Mucosa of rectum (tissue), 2 donors: ENCODE measurements at regions not wholly inside any gene's neighbourhood (a gene's known extent, or its start where the extent isn't known, plus 50 kb on each side); places are given as distances from the start of the nearest gene placed in this dataset.

Source experiments
- H3K27ac ChIP-seq, 2 donors: one replicate each; pipeline ENCODE4 v1.7.0; 2013; ENCODE audit warnings: inconsistent platforms in 2 of 2, low read depth in 2 of 2, low read length in 2 of 2
- H3K27me3 ChIP-seq, 2 donors: one replicate each; pipeline ENCODE4 v1.7.0; 2013; ENCODE audit warnings: low read length in 2 of 2; ENCODE audit not compliant: control insufficient read depth in 2 of 2, insufficient read depth in 2 of 2
- H3K36me3 ChIP-seq, 2 donors: one replicate each; pipeline ENCODE4 v1.7.0; 2013; ENCODE audit warnings: low read length in 2 of 2; ENCODE audit not compliant: control insufficient read depth in 2 of 2, insufficient read depth in 2 of 2
- H3K4me1 ChIP-seq, 2 donors: one replicate each; pipeline ENCODE4 v1.7.0; 2013; ENCODE audit warnings: low read length in 2 of 2, mild to moderate bottlenecking in 1 of 2; ENCODE audit not compliant: control insufficient read depth in 2 of 2, insufficient read depth in 2 of 2
- H3K4me3 ChIP-seq, 2 donors: one replicate each; pipeline ENCODE4 v1.7.0; 2013; ENCODE audit warnings: low read length in 2 of 2
- H3K9ac ChIP-seq, 2 donors: one replicate each; pipeline ENCODE4 v1.7.0; 2013; ENCODE audit warnings: low read length in 2 of 2, low read depth in 1 of 2, mild to moderate bottlenecking in 1 of 2
- H3K9me3 ChIP-seq, 2 donors: one replicate each; pipeline ENCODE4 v1.7.0; 2013; ENCODE audit warnings: low read length in 2 of 2; ENCODE audit not compliant: control insufficient read depth in 2 of 2
- donor health status: healthy.
- donor health status: Normal muscosa, but diverticular disease.

GRCh38 chrX:39766855-39767254 is 330.9 kb downstream of the BCOR start:
- no peak overlapping the region for H3K4me3 ChIP-seq
- no peak overlapping the region for H3K27ac ChIP-seq
- H3K9ac ChIP-seq, result no peak overlapping the region
- H3K36me3 ChIP-seq, result no peaks in the 10 kb centered on the region
- H3K4me1 ChIP-seq, result peaks cover 0 to 2% of the 10 kb centered on the region in 2 donors
- no peaks in the 10 kb centered on the region for H3K9me3 ChIP-seq
- peaks cover 0 to 6% of the 10 kb centered on the region in 2 donors for H3K27me3 ChIP-seq

GRCh38 chrX:39767446-39767845 is 330.3 kb downstream of the BCOR start:
- no peak overlapping the region for H3K9ac ChIP-seq
- peaks cover 0 to 6% of the 10 kb centered on the region in 2 donors for H3K27me3 ChIP-seq
- peaks cover 3 to 4% of the 10 kb centered on the region in 2 donors for H3K4me1 ChIP-seq
- no peaks in the 10 kb centered on the region for H3K9me3 ChIP-seq
- H3K4me3 ChIP-seq, result no peak overlapping the region
- H3K36me3 ChIP-seq, result no peaks in the 10 kb centered on the region
- no peak overlapping the region for H3K27ac ChIP-seq

GRCh38 chrX:39769748-39770147 is 328.0 kb downstream of the BCOR start:
- H3K4me1 ChIP-seq, result peaks cover 4 to 5% of the 10 kb centered on the region in 2 donors
- H3K36me3 ChIP-seq, result no peaks in the 10 kb centered on the region
- H3K9ac ChIP-seq, result no peak overlapping the region
- no peak overlapping the region for H3K27ac ChIP-seq
- no peak overlapping the region for H3K4me3 ChIP-seq
- no peaks in the 10 kb centered on the region for H3K9me3 ChIP-seq
- H3K27me3 ChIP-seq, result peaks cover 4 to 10% of the 10 kb centered on the region in 2 donors

GRCh38 chrX:39771089-39771488 is 326.7 kb downstream of the BCOR start:
- Histone ChIP-seq H3K36me3 (no peaks in the 10 kb centered on the region), H3K4me3 (no peak overlapping the region), H3K4me1 (peaks cover 4 to 5% of the 10 kb centered on the region in 2 donors), H3K27me3 (peaks cover 4 to 7% of the 10 kb centered on the region in 2 donors), H3K9ac (no peak overlapping the region), H3K9me3 (no peaks in the 10 kb centered on the region), H3K27ac (no peak overlapping the region)

GRCh38 chrX:39772057-39772832 is 325.5 kb downstream of the BCOR start:
- Histone ChIP-seq H3K36me3 (no peaks in the 10 kb centered on the region), H3K27ac (peak overlapping the region; percentile 4 to 56), H3K9ac (no peak overlapping the region), H3K9me3 (no peaks in the 10 kb centered on the region), H3K4me3 (no peak overlapping the region), H3K27me3 (peaks cover 4 to 7% of the 10 kb centered on the region in 2 donors), H3K4me1 (peaks cover 3 to 4% of the 10 kb centered on the region in 2 donors)

GRCh38 chrX:39773150-39773549 is 324.6 kb downstream of the BCOR start:
- H3K27ac ChIP-seq, result no peak overlapping the region
- peaks cover 4 to 7% of the 10 kb centered on the region in 2 donors for H3K27me3 ChIP-seq
- H3K4me1 ChIP-seq, result peaks cover 3 to 4% of the 10 kb centered on the region in 2 donors
- no peak overlapping the region for H3K9ac ChIP-seq
- H3K36me3 ChIP-seq, result no peaks in the 10 kb centered on the region
- H3K4me3 ChIP-seq, result no peak overlapping the region
- H3K9me3 ChIP-seq, result no peaks in the 10 kb centered on the region

GRCh38 chrX:39773923-39774773 is 323.6 kb downstream of the BCOR start:
- Histone ChIP-seq H3K9me3 (no peaks in the 10 kb centered on the region), H3K4me1 (peaks cover 3 to 4% of the 10 kb centered on the region in 2 donors), H3K36me3 (no peaks in the 10 kb centered on the region), H3K27ac (no peak overlapping the region), H3K27me3 (peaks cover 4 to 7% of the 10 kb centered on the region in 2 donors), H3K9ac (no peak overlapping the region), H3K4me3 (peak overlapping the region in 1 of 2 donors; percentile 51)

- no peaks in the 10 kb centered on the region for H3K9me3 ChIP-seq
- no peak overlapping the region for H3K27ac ChIP-seq
- H3K4me3 ChIP-seq, result no peak overlapping the region
- peaks cover 3 to 4% of the 10 kb centered on the region in 2 donors for H3K4me1 ChIP-seq
- peaks cover 4 to 7% of the 10 kb centered on the region in 2 donors for H3K27me3 ChIP-seq
- no peak overlapping the region for H3K9ac ChIP-seq
- no peaks in the 10 kb centered on the region for H3K36me3 ChIP-seq
Observed at GRCh38 chrX:39774774-39775328, 322.9 kb downstream of the BCOR start.

GRCh38 chrX:39777623-39778025 is 320.1 kb downstream of the BCOR start:
- no peak overlapping the region for H3K27ac ChIP-seq
- no peak overlapping the region for H3K9ac ChIP-seq
- H3K27me3 ChIP-seq, result peaks cover 4 to 6% of the 10 kb centered on the region in 2 donors
- H3K36me3 ChIP-seq, result no peaks in the 10 kb centered on the region
- no peak overlapping the region for H3K4me3 ChIP-seq
- H3K9me3 ChIP-seq, result no peaks in the 10 kb centered on the region
- peaks cover 0 to under 1% of the 10 kb centered on the region in 2 donors for H3K4me1 ChIP-seq
